GM12873 (cell line): ENCODE measurements at regions not wholly inside any gene's neighbourhood (a gene's known extent, or its start where the extent isn't known, plus 50 kb on each side); places are given as distances from the start of the nearest gene placed in this dataset.

Source experiments
- CTCF ChIP-seq: IDR thresholded peaks from 2 replicates; pipeline ENCODE4 v1.5.1; 2012; ENCODE audit warnings: low read depth, mild to moderate bottlenecking, moderate library complexity, low read length, control low read depth; ENCODE audit not compliant: insufficient read depth; ENCODE audit errors: missing control alignments

DNA sequence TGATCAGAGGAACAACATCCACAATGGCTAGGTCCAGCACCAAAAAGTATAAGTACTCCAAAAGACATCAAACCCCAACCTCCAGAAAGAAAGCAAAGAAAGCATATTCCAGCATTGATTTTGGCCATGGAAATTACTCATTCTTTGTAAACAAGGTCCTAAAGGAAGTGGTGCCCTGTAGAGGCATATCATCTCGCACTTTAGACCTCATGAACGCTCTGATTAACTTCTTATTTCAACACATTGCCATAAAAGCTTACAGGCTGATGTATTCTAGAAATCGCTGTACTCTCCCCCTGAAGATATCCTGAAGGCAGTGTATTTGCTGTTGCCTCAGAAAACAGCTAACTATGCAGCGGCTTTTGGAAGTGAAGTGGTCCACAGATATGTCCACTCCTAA lies 82.7 kb upstream of the TNPO1 start:
- TF ChIP-seq CTCF, result no peak

DNA sequence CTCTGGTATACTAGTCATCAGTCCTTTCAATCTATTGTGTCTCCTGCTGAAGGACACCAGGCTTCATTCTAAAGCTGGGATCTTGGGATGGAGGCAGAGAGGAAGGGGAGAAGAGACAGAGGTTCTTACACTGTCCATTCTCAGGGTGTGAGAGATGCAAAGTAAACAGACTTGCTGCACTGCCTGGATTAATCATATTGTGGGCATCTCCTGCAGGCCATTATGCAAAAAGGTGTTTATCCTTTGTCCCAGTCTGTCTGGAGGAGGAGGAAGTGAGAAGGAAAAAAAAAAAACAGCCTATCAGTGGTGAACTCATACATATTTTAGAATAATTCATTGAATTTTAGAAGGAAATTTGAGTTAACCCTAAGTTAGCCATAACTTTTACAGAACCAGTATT lies 92.9 kb upstream of the TNPO1 start:
- TF ChIP-seq CTCF, result no peak

- TF ChIP-seq CTCF, result no peak
Measured at GRCh38 chr5:72722792-72723452, 93.5 kb upstream of the TNPO1 start.

GRCh38 chr5:72721844-72722243 lies 94.6 kb upstream of the TNPO1 start:
- no peak for TF ChIP-seq CTCF

DNA sequence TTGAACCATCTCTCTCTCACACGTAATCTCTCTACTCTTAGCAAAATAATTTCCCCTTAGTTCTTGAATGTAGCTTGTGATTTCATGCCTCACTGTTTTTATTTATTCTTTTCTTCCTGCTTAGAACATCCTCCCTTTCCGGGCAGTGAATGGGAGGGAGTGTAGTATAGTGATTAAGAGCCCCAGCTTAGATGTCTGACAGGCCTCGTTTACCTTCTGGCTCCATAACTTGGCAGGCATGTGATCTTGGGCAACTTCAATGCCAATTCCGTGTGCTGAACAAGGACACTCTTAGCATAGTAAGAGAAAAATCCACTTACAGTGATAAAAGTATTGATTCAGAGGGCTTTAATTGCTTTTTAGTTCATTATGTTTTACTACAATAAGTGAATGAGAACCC lies 96.3 kb upstream of the TNPO1 start:
- TF ChIP-seq CTCF, result no peak

GRCh38 chr5:72711351-72711750 lies 105.1 kb upstream of the TNPO1 start:
- TF ChIP-seq CTCF, result no peak

DNA sequence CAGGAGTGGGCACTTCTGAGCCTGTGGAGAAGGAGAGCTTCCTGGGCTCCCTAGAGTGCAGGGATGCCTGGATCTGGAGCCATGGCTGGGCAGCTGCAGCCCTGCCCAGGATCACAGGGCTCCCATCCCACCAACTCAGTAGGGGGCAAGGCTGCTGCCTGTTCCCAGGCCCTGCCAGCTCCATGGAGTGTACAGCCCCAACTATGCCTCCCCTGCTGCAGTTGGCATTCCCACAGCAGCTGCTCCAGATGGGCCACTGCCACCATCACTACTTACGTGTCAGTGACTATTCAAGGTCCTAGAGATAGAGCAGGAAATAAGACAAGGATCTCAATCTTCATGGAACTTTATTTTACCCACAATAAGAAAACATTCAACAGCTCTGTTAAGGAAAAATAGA lies 107.1 kb upstream of the TNPO1 start:
- TF ChIP-seq CTCF, result no peak
